HL-60 (cell line): ENCODE measurements at regions not wholly inside any gene's neighbourhood (a gene's known extent, or its start where the extent isn't known, plus 50 kb on each side); places are given as distances from the start of the nearest gene placed in this dataset.

ENCODE experiments used
- POLR2AphosphoS5 ChIP-seq: IDR thresholded peaks from 2 replicates; pipeline ENCODE4 v1.6.1; 2012; ENCODE audit warnings: low read depth
- SPI1 ChIP-seq: IDR thresholded peaks from 2 replicates; pipeline ENCODE4 v1.6.1; 2012; ENCODE audit warnings: low read depth, mild to moderate bottlenecking, borderline replicate concordance
- TF ChIP-seq, protein P1 (sequence below): IDR thresholded peaks from one replicate; pipeline ENCODE4 v1.5.1; 2011; ENCODE audit warnings: low read length, control low read depth, inconsistent platforms; ENCODE audit not compliant: insufficient read depth
- TF ChIP-seq, protein P2 (sequence below): IDR thresholded peaks from 2 replicates; pipeline ENCODE4 v1.6.1; 2012; ENCODE audit warnings: low read depth; ENCODE audit not compliant: insufficient replicate concordance

DNA sequence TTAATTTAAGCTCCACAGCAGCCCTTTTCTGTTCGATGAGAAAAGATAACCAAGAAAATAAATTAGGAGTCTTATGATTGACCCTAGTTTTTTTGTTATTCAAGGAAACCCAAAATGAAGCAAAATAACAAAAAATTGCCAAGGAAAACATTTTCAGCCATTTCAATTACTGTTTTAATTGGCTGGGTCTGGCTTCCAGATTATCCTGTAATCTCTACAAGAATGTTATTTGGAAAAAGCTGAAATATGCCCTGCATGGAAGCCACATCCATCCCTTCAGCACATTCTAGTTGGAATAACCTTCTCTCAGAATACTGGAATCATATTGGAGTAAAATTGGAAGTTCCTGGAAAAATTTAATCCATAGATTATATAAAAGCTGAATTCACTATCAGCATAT is 191.1 kb upstream of the CCN2 start:
- TF ChIP-seq, protein P1, sequence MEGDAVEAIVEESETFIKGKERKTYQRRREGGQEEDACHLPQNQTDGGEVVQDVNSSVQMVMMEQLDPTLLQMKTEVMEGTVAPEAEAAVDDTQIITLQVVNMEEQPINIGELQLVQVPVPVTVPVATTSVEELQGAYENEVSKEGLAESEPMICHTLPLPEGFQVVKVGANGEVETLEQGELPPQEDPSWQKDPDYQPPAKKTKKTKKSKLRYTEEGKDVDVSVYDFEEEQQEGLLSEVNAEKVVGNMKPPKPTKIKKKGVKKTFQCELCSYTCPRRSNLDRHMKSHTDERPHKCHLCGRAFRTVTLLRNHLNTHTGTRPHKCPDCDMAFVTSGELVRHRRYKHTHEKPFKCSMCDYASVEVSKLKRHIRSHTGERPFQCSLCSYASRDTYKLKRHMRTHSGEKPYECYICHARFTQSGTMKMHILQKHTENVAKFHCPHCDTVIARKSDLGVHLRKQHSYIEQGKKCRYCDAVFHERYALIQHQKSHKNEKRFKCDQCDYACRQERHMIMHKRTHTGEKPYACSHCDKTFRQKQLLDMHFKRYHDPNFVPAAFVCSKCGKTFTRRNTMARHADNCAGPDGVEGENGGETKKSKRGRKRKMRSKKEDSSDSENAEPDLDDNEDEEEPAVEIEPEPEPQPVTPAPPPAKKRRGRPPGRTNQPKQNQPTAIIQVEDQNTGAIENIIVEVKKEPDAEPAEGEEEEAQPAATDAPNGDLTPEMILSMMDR = no peak
- TF ChIP-seq POLR2AphosphoS5 = no peak
- TF ChIP-seq, protein P2, sequence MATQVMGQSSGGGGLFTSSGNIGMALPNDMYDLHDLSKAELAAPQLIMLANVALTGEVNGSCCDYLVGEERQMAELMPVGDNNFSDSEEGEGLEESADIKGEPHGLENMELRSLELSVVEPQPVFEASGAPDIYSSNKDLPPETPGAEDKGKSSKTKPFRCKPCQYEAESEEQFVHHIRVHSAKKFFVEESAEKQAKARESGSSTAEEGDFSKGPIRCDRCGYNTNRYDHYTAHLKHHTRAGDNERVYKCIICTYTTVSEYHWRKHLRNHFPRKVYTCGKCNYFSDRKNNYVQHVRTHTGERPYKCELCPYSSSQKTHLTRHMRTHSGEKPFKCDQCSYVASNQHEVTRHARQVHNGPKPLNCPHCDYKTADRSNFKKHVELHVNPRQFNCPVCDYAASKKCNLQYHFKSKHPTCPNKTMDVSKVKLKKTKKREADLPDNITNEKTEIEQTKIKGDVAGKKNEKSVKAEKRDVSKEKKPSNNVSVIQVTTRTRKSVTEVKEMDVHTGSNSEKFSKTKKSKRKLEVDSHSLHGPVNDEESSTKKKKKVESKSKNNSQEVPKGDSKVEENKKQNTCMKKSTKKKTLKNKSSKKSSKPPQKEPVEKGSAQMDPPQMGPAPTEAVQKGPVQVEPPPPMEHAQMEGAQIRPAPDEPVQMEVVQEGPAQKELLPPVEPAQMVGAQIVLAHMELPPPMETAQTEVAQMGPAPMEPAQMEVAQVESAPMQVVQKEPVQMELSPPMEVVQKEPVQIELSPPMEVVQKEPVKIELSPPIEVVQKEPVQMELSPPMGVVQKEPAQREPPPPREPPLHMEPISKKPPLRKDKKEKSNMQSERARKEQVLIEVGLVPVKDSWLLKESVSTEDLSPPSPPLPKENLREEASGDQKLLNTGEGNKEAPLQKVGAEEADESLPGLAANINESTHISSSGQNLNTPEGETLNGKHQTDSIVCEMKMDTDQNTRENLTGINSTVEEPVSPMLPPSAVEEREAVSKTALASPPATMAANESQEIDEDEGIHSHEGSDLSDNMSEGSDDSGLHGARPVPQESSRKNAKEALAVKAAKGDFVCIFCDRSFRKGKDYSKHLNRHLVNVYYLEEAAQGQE = no peak
- no peak for TF ChIP-seq SPI1
